Activated CD4-positive, alpha-beta T cell treated with anti-CD3 and anti-CD28 coated beads, Interleukin-2, amount 50 U/mL, for 4 hours (primary cell): ENCODE measurements at regions not wholly inside any gene's neighbourhood (a gene's known extent, or its start where the extent isn't known, plus 50 kb on each side); places are given as distances from the start of the nearest gene placed in this dataset.
"Not testable (repeated sequence)": the region's sequence is repeated elsewhere in the genome, so short reads cannot be mapped to it uniquely, and the experiment has no call there.

ENCODE experiments used
- DNase-seq, 2 experiments: peaks; one replicate each; pipeline ENCODE4 v3.0.0-alpha.2; 2020

DNA sequence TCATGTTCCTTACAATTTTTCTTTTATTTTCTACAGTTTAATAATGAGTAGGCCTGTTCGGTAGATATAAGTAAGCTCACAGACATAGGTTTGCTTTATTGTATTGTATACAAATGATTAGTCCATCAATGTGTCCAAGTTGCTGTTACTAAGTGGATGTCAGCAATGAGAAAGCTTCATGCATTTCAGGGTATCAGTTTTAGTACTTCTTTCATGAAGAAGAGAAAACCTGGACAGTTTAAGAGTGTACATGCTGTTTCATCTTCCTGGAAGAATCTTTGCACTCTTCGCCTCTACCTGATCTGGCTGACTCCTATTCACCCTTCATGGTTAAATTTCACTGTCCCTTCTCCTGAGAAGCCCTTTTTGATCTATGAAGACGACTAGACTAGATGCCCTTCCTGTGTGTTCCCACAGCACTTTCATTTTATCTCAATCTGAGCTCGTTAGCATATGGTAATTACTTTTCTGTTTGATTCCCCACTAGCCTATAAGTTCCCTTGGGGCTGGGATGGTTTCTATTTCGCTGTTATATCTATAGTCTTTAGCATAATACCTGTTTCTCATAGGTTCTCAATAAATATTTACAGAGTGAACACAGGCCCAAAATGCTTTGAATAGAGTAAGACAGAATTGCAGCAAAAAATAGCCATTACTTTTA lies 70.7 kb downstream of the CETN3 start:
- DNase-seq = no peak

- no peak for DNase-seq
These were observed 72.0 kb downstream of the CETN3 start for GRCh38 chr5:90337449-90338052.

GRCh38 chr5:90336752-90337151 lies 72.8 kb downstream of the CETN3 start:
- DNase-seq = no peak

DNA sequence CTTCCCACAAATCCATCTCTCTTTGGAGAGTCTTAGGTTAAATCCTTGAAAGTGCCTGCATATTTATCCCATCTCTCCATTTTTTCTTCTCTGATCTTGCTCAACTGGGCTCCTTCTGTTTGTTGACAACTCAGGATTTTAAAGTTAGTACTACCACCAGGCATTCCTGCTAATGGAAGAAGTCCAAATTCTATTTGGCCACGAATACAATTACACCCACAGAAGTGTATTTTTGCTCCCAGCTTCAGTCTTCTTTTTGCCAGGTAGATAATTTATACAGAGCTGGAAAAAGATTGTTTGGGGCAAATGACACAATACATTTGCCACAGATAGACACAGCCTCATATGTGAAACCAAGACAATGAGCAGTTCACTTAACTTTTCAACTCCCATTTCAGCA lies 74.8 kb downstream of the CETN3 start:
- no peak for DNase-seq

DNA sequence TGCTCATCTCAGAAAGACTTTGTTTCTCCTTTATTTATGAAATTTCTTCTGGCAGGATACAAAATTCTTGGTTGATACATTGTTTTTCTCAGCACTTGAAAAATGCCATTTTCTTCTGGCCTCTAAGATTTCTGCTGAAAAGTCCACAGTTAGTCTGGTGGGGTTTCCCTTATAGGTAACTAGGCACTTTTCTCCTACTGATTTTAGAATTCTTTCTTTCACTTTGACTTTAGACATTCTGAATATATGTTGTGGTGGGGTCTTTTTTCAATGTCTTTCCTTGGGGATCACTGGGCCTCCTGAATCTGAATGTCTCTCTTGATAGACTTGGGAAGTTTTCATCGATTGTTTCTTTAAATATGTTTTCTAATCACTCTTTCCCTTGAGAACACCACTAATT lies 79.6 kb downstream of the CETN3 start:
- DNase-seq = no peak

- DNase-seq = no peak
These were observed 82.6 kb downstream of the CETN3 start for GRCh38 chr5:90326995-90327394.

DNA sequence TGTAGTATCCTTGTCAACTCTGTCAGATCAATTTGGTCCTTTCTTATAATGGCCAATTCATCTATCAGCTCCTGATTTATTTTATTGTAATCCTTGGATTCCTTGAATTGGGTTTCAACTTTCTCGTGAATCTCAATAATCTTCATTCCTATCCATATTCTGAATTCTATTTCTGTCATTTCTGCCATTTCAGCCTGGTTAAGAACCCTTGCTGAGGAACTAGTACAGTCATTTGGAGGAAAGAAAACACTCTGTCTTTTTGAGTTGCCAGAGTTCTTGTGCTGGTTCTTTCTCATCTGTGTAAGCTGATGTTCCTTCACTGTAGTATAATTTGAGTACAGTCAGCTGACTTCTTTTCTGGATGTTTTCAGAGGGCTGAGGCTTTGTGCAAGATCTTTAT lies 84.5 kb downstream of the CETN3 start:
- no peak for DNase-seq

DNA sequence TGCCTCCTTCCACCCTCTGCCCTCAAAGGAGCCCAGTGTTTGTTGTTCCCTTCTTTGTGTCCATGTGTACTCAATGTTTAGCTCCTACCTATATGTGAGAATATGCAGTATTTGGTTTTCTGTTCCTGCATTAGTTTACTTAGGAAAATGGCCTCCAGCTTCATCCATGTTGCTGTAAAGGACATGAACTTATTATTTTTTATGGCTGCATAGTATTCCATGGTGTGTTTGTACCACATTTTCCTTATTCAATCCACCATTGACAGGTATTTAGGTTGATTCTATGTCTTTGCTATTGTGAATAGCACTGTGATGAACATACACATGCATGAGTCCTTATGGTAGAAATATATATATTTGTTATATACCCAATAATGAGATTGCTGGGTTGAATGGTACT lies 89.2 kb downstream of the CETN3 start:
- DNase-seq = not testable (repeated sequence)

- DNase-seq = no peak
These were observed 97.5 kb downstream of the CETN3 start for GRCh38 chr5:90312027-90312426.

DNA sequence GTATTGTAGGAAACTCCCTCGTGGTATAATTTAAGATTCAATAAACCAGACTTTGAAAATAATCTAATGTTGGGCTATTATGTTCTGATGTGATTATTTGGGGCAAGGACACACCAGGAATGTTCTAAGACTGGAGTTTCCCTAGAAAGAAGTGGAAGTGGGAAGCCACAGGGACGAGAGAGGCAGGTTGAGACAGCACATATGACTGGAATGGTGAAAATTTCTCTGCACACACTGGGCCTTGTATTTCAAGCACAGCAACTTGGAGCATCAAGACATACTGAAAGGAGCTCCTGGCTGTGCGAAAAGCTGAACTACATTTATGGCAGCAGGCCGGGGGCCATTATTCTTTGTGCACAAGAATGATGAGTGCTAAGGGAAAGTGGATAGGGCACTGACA lies 98.2 kb downstream of the CETN3 start:
- no peak for DNase-seq

DNA sequence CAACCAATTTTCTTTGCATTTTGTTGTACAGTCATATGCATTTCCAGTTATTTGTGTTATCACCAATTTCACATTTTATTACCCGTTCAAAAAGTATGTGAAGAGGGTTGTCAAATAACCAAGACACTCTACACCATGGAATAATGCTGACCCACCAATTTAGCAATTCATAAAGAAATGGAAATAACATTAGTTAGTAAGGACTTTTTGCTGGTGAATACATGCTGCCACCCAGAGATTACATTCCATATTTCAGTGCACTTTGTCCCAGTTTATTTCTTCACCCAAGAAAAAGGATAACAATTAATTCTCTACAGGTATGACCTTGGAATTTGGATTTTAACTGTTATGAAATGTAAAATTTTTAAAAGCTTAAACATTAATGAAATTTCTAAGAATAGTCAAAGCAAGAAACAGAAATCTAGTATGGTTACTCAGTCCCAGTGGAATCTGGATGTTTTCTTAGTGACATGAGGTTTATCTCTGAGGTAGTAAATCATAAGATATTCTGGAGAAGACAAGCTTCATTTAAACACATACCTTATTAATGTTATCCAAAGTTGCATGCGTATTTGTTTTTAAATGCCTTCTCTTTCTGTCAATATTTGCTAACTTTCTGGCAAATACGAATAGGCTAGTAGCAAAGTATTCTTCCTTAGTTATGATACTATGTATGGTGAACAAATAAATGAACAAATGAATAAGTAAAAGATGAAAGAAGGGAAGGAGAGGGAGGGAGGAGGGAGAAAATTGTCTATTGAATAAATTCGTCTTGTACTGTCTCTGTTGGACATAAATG lies 100.6 kb downstream of the CETN3 start:
- DNase-seq = no peak

GRCh38 chr5:90307782-90308181 lies 101.8 kb downstream of the CETN3 start:
- no peak for DNase-seq

GRCh38 chr5:90307322-90307721 lies 102.2 kb downstream of the CETN3 start:
- no peak for DNase-seq

GRCh38 chr5:90306613-90307012 lies 102.9 kb downstream of the CETN3 start:
- DNase-seq = no peak

GRCh38 chr5:90305041-90305720 lies 104.4 kb downstream of the CETN3 start:
- DNase-seq = no peak

DNA sequence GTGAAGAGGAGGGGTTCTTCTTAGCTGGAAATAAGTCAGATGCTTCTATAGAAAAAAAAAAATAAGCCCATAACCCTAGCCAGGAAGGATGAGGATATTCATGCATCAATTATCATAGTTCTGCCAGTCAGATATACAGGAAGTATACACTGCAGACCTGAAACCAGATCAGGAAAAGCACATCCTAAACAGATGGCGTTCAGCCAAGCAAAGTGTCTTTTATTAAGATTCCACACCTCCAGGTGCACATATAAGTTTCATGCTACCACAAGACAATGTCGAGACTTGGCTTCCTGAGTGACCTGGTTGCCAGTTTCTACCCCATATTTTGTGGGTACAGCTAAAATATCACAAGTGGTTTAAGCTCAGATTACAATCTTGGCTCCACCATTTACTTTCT lies 108.3 kb downstream of the CETN3 start:
- DNase-seq = no peak

- DNase-seq = no peak
These were observed 112.4 kb downstream of the CETN3 start for GRCh38 chr5:90297045-90297764.

DNA sequence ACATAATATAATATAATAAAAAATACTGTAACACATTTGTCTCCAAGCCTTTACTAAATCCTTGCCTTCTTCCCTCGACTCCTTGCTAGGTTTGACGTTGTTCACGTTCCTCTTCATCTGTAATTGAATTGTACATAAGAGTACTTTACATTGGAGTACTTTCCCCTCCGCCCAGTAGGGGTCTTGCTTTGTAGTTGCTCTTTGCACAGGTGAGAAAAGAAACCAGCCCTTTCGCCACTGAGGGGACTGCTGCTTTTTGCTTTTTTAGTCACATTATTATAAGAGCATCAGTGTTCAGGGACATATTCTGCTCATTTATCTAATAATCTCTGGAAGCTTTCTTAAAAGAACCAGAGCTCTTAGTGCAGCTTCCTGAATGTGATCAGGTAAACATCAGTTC lies 115.0 kb downstream of the CETN3 start:
- no peak for DNase-seq

GRCh38 chr5:90293931-90294330 lies 115.6 kb downstream of the CETN3 start:
- no peak for DNase-seq

GRCh38 chr5:90290648-90291047 lies 118.9 kb downstream of the CETN3 start:
- no peak for DNase-seq

GRCh38 chr5:90289837-90290236 lies 119.7 kb downstream of the CETN3 start:
- DNase-seq = no peak

DNA sequence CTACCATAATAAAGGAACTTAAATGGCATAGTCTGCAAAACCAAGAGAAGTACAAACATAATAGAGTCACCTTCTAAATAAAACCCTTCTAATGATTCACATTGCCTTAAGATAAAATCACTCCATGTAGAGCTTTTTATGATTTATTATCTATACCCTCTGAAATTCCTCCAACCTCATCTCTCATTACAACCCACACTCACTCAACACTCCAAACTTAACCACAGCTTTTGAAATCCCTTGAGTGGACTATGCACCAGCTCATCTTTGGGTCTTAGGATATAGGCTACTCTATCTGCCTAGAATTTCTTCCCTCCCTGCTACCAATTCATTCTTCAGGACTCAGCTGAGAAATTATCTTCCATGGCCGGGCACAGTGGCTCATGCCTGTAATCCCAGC lies 122.5 kb downstream of the CETN3 start:
- DNase-seq = no peak

DNA sequence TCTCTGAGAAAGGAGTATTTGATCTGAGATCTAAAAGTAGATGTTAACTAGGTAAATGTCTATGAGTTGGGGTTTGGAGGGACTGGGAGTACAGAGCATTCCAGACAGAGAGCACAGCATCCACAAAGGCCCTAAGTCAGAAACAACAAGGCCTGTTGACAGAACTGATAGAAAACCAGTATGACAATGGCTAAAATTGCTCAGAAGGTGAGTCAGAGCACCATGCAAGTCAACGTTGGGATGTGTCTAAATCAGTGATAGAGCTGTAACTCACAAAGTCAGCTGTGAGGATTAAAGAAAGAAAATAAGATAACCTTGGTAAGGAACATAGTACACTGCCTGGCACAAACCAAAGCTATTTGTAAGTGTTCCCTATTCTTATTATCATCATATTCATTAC lies 124.0 kb downstream of the CETN3 start:
- no peak for DNase-seq
